ENCODE measurements at regions not wholly inside any gene's neighbourhood (a gene's known extent, or its start where the extent isn't known, plus 50 kb on each side); places are given as distances from the start of the nearest gene placed in this dataset.

DNA sequence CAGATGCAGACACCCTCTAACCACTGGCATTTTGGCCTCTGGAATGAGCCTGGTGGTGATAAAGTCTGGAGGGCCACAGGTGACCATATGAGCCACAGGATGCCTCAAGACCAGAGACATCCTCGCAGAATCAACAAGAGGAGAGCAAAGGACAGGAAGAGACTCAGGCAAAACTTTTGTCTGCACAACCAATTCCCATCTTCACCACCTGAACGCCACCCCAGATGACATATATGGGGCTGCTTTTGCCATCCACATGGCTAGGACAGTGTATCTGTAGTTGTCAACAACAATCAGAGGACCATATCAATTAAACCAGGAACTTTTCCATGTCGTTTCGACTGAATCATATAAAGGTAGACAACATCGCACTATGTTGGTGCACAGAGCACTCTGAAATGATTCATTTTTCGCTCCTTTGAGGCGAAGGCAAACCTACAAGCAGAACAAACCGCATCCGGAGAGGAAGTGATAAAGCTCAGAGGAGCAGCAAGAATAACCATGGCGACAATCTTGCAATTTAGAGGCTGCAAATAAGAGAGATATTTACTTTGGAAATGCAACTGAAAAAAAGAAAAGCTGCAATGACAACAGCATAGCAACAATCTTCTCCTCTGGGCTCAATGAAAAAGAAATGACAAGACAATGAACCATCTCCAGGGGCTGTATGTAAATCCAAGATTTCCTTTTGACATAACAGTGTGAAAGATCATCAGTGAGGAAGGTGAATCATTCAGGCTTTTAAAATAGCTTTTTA is 204.5 kb downstream of the ARL4C start:
- no peaks in the 10 kb centered on the region for H3K36me3 Mint-ChIP-seq
- DNase-seq (ENCODE audit: low spot score in 2 of 2) (peak; percentile 65 to 66), ATAC-seq (peak; percentile 71 to 75)
- H3K9me3 Mint-ChIP-seq = no peaks in the 10 kb centered on the region
- H3K27ac Mint-ChIP-seq = peak overlapping the region; percentile 93 to 100

DNA sequence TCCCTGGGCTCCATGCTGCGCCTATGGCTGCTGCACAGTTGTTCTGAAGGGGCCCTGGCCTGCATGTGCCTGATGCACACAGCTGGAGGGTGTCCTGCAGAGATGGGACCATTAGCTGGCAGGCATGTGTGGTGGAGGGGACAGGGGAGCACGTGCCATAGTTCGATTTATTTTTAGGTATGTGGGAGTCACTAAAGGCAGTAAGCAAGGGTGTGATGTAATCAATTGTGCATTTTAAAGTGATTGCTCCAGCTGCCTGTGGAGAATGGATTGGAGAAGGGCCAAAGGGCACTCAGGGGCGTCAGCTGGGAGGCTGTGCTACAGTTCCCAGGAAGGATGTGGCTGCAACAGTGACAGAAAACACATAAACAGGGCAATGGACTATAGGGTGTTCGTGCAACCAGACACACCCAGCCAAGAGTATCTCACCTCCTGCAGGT is 205.1 kb downstream of the ARL4C start:
- DNase-seq (ENCODE audit: low spot score in 2 of 2) = peak in 1 of 2 donors; percentile 40
- Mint-ChIP-seq H3K9me3 (no peaks in the 10 kb centered on the region), H3K36me3 (no peaks in the 10 kb centered on the region), H3K27ac (peak overlapping the region; percentile 93 to 100)
- peak in 1 of 2 donors; percentile 2 for ATAC-seq

DNA sequence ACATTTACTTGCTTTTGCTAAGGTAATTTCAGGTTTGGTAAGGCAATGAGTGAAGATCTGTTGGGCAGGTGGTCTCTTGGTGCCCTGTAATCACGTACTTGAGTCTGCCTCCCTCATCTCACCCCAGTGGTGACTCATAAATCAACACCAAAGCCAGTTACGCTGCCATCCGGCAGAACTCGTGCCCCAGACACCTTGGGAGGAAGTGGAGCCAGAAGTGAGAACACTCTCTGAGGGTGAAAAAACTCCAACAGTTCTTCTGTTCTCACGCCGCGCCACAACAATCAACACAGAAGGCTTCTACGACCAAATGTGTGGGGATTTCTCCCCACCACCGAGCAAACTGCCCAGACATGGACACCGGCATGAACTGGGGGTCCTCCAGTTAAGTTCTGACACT is 206.2 kb downstream of the ARL4C start:
- Mint-ChIP-seq H3K27ac (peak overlapping the region; percentile 93 to 100), H3K9me3 (no peaks in the 10 kb centered on the region), H3K36me3 (no peaks in the 10 kb centered on the region)
- DNase-seq (ENCODE audit: low spot score in 2 of 2) (peak; percentile 75 to 87), ATAC-seq (peak; percentile 69 to 70)

DNA sequence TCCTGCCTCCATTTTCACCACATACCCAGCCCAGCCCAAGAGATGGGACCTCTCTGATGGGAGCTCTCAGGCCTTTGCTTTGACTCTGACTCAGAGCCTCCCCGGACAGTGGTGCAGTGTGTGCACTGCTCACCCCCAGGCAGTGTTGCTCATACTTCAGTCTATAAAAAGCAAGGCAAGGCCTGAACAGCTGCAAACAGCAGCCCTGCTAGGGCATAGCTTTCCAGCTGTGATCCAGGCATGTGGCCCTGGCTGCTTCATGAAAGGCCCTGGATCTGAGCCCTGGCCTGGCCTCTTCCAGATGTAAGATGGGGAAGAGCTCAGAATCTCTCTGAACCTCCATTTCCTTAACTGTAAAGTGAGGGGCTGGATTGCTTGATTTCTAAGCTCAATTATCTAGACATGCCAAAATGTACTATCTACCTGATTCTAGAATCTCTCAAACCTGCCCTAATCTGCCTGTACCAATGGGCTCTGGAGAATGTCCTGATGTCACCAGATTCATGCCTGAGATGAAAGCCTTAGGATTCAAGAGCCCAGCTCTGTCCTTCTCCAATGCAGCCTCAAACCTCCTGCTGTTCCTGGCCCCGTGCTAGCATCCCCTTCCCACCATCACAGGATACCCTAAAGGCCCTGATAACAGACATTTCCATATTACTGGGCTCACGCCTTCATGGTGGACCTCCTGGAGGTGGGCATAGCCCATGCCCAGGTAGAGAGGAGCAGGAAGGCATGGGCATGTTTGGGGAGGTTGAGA is 206.9 kb downstream of the ARL4C start:
- peak overlapping the region; percentile 93 to 100 for H3K27ac Mint-ChIP-seq
- peak; percentile 21 to 53 for ATAC-seq
- H3K36me3 Mint-ChIP-seq = no peaks in the 10 kb centered on the region
- peak in 1 of 2 donors; percentile 57 for DNase-seq (ENCODE audit: low spot score in 2 of 2)
- no peaks in the 10 kb centered on the region for H3K9me3 Mint-ChIP-seq

DNA sequence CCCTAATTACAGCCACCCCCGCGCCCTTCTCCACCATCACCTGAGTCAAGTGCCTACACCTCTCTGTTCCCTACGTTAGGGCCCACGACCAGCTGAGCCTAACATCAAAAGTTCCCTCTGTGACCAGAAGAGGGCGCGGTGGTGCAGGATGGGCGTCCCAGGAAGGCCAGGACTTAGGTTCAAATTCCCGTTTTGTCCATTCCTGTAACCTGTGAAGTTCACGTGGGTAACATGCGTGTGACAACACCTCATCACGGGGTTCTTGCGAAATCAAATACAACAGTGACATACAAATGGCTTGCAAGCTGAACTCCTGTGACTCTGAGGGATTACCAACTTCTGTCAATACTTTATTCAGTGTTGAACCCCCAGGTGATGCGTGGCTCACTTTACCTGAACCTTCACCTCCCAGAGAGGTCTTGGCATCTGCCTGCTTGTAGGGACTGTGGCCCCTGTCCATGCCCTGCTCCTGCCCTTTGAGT is 207.9 kb downstream of the ARL4C start:
- ATAC-seq (no peak), DNase-seq (ENCODE audit: low spot score in 2 of 2) (peak; percentile 65 to 81)
- Mint-ChIP-seq H3K36me3 (peaks cover 0 to 9% of the 10 kb centered on the region in 2 donors), H3K9me3 (peaks cover 0 to 7% of the 10 kb centered on the region in 2 donors), H3K27ac (peak overlapping the region; percentile 93 to 100)

DNA sequence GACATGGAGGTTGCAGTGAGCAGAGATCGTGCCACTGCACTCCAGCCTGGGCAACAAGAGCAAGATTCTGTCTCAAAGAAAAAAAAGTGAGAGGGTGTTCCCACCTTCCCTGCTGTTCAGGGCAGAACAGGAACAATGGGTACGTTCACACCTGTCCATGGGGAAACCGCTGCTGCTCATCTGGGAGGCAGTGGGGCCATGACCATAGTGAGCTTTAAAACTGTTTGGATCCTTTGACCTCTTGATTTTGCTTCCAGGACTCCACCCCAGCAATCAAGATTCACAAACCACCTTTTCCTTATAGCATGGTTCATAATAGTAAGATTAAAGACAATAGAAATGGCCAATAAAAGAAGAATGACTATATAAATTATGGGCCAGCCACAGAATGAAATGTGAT is 209.2 kb downstream of the ARL4C start:
- ATAC-seq = no peak
- peaks cover 1 to 8% of the 10 kb centered on the region in 2 donors for H3K9me3 Mint-ChIP-seq
- H3K36me3 Mint-ChIP-seq = peaks cover 0 to 20% of the 10 kb centered on the region in 2 donors
- DNase-seq (ENCODE audit: low spot score in 2 of 2) = no peak
- no peak overlapping the region for H3K27ac Mint-ChIP-seq

DNA sequence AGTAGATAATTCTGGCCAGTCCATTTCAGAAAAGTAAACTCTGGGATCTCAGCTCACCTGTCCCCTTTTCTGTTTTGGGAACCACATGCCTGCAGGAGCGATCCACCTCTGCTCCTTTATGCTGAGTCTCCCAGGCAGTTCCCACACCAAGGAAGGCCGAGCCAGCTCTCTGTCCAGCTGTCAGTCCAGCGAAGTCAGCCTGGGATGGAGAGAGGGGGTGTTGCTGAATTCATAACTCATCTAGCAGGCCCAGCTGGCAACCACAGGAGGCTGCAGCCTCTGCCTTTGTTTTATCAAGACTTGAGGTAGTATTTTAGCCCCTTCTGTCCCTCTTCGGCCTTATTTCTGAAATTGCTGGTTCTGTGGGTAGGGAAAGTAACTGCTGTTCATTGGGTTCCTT is 209.9 kb downstream of the ARL4C start:
- DNase-seq (ENCODE audit: low spot score in 2 of 2) = no peak
- H3K36me3 Mint-ChIP-seq = peaks cover 0 to 23% of the 10 kb centered on the region in 2 donors
- no peak for ATAC-seq
- no peak overlapping the region for H3K27ac Mint-ChIP-seq
- H3K9me3 Mint-ChIP-seq = peaks cover 3 to 11% of the 10 kb centered on the region in 2 donors

DNA sequence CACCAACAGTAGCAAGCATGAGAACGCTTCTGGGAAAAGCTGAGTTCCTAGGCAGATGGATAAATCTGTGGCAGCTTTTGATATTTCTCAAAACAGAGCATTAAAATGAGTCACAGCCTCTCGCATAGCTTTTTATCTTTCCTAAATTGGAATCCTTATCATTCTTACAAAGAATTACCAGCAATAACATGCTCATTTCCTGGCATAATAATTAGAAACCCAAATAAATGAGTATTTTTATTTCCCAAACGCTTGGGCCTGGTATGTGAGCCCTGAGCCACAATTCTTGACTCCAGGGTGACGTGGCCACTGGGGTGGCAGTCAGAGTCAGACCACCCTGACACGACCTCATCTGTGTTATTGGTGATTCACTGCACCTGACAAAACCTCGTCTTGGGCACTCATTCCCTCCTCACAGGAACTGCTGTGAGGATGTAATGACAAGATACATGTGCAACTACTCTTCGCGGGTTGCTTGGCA is 210.7 kb downstream of the ARL4C start:
- ATAC-seq = peak in 1 of 2 donors; percentile 36
- peak in 1 of 2 donors; percentile 38 for DNase-seq (ENCODE audit: low spot score in 2 of 2)

DNA sequence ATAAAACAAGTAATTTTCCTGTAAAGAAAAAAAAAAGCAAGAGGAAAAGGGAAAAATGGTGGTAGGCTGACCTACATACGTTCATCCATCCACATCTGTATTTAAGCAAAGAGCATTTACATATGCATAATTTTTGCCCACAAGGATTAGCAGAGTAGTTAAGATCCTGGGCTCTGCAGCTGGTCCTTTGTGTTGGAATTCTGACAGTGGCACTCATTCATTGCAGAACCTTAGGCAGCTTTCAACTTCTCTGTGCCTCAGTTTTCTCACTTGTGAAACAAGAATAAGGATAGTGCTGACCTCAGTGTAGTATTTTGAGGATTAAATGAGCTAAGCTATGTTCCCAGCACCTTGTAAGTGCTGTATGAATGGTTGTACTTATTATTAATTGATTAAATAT is 211.3 kb downstream of the ARL4C start:
- peaks cover 3 to 15% of the 10 kb centered on the region in 2 donors for H3K9me3 Mint-ChIP-seq
- no peak overlapping the region for H3K27ac Mint-ChIP-seq
- DNase-seq (ENCODE audit: low spot score in 2 of 2) (no peak), ATAC-seq (no peak)
- peaks cover 0 to 32% of the 10 kb centered on the region in 2 donors for H3K36me3 Mint-ChIP-seq

More for the DNA sequence above, 210.7 kb downstream of the ARL4C start:
- peaks cover 3 to 11% of the 10 kb centered on the region in 2 donors for H3K9me3 Mint-ChIP-seq
- H3K27ac Mint-ChIP-seq = no peak overlapping the region
- peaks cover 0 to 26% of the 10 kb centered on the region in 2 donors for H3K36me3 Mint-ChIP-seq

DNA sequence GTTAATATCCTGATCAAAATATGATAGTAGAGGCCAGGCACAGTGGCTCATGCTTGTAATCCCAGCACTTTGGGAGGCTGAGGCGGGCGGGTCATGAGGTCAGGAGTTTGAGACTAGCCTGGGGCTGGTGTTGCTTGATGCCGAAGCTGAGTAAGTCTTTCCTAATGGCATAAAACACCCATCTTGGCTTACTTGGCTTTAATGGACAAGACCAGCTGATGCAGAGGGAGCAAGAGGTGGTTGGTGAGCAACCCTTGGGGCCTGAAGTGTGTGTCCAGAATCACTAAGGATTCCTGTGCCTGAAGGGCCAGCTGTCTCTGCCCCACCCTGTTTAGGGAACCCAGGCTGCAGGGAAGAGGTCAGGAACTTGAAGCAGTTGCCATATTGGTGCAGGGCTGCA is 217.2 kb downstream of the ARL4C start:
- ATAC-seq (no peak), DNase-seq (ENCODE audit: low spot score in 2 of 2) (no peak)
- Mint-ChIP-seq H3K9me3 (peaks cover 8 to 30% of the 10 kb centered on the region in 2 donors), H3K27ac (peak overlapping the region in 1 of 2 donors; percentile 56), H3K36me3 (peaks cover 0 to 54% of the 10 kb centered on the region in 2 donors)

DNA sequence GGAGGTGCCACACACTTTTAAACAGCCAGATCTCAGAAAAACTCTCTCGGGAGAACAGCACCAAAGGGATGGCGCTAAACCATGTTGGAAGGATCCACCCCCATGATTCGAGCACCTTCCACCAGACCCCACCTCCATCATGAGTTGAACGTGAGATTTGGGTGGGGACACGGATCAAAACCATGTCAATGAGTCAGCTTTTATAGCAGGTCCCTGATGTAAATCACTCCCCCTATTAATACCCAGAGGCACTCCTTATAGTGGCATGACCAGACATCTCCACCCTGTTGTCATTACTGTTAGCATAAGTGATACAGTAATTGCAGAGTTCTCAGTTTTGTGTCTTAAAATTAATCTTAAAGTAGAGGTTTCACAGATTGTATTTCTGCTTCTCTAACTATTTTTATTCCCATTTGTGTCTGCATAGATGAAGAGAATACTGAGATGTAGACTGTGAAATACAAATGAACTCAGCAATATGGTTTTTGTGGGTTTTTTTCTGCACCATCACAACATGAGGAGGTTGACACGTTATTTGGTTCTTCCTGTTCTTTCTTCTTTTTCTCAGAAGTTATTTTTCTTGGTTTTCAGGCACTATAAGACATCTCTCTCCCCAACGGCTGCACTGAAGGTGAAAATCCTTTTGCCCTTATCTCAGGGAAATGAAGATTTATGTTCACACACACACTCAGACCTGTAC is 218.2 kb downstream of the ARL4C start:
- peak; percentile 77 to 85 for ATAC-seq

DNA sequence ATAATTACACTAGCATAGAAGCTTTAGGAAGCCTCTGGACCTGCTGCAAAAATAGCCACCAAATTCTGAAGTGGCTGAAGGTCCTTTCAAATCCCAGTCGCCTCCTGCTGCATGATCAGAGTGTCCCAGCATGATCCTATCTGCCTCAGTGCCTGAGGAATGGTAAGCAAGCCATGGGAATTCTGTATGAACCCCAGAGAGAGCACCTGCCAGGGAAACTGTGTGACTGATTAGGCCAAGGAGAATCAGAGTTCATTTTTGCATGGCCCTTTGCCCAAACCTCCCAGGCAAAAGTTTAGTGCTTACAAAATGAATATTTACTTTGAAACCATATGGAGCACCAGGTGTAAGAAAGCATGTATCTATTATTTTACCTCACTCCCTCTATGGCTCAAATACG is 221.4 kb downstream of the ARL4C start:
- DNase-seq (ENCODE audit: low spot score in 2 of 2) = no peak
- ATAC-seq = no peak
- Mint-ChIP-seq H3K27ac (peak overlapping the region in 1 of 2 donors; percentile 40), H3K9me3 (peaks cover 5 to 21% of the 10 kb centered on the region in 2 donors), H3K36me3 (peaks cover 0 to 30% of the 10 kb centered on the region in 2 donors)

More for the DNA sequence above, 218.2 kb downstream of the ARL4C start:
- peak overlapping the region; percentile 56 to 86 for H3K27ac Mint-ChIP-seq
- DNase-seq (ENCODE audit: low spot score in 2 of 2) = no peak
- peaks cover 0 to 48% of the 10 kb centered on the region in 2 donors for H3K36me3 Mint-ChIP-seq
- peaks cover 8 to 30% of the 10 kb centered on the region in 2 donors for H3K9me3 Mint-ChIP-seq

DNA sequence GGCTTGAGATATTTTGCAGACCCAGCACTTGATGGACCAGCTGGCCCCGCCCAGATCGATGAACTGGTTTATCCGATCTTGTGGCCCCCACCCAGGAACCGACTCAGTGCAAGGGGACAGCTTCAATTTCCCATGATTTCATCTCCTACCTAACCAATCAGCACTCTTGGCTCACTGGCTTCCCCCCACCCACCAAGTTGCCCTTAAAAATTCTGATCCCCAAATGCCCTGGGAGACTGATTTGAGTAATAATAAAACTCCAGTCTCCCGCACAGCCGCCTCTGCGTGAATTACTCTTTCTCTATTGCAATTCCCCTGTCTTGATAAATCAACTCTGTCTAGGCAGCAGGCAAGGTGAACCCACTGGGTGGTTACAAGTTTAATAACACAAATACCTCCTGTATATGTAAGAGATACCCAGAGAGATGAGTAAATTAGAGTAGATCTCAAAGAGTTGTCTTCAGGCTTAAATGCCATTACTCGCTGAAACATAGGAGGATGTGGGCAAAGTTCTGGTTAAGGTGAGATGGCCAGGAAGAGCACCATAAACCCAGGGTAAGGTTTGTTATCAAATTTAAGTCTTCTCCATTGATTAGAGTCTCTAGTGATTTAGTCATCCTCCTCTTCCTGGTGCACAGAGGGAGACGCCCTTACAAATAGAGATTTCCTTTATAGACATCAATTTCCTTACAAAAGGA is 222.8 kb downstream of the ARL4C start:
- Mint-ChIP-seq H3K36me3 (peaks cover 0 to 15% of the 10 kb centered on the region in 2 donors), H3K27ac (peak overlapping the region in 1 of 2 donors; percentile 24), H3K9me3 (peaks cover 0 to 9% of the 10 kb centered on the region in 2 donors)
- DNase-seq (ENCODE audit: low spot score in 2 of 2) = no peak
- peak; percentile 55 to 70 for ATAC-seq

DNA sequence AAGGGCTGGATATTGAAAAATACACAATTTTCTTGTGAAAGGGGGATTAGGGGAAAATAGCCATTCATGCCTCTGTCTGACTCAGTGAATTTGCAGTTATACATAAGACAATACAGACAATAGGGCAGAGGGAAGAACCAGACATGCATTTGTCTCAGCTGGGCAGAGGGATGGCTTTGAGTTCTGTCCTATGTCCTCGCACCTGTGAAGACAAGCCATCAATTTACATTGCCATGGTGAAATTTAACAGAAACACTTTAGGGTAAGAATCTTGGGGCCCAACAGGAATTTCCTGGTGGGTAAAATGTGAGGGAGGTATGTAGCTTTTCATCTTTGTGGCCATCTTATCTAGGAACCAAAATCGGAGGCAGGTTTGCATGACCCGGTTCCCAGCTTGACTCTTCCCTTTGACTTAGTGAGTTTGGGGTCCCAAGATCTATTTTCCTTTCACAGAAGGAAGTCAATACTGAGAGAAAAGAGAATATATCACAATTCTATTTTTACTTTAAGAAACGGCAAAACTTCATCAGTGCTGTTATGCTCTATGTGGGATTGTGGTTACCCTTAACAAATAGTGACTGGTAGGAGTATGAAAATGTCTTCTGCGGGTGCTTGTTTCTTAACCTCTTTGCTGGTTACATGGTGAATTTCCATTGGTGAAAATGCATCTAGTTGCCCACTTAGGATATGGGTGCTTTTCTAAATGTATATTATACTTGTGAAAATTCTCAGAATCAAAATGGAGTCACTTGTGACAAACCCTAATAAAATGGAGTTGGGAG is 221.8 kb downstream of the SPP2 start:
- Mint-ChIP-seq H3K9me3 (peaks cover 0 to 5% of the 10 kb centered on the region in 2 donors), H3K27ac (peak overlapping the region in 1 of 2 donors; percentile 34), H3K36me3 (peaks cover 0 to 4% of the 10 kb centered on the region in 2 donors)
- DNase-seq (ENCODE audit: low spot score in 2 of 2) (no peak), ATAC-seq (peak; percentile 46 to 50)

DNA sequence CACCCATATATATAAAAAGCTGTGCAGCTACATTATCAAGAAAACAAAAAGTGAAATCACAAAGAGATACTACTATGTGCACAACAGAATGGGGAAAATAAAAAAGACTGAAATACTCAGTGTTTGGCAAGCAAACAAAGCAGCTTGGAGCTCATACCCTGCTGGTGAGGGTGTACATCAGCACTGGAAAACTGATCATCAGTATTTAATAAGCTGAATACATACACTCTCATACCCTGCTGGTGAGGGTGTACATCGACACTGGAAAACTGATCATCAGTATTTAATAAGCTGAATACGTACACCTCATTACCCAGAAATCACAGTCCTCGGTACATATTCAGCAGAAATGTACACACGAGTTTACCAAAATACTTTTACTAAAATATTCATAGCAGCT is 220.8 kb downstream of the SPP2 start:
- Mint-ChIP-seq H3K36me3 (peaks cover 0 to 4% of the 10 kb centered on the region in 2 donors), H3K27ac (no peak overlapping the region), H3K9me3 (peaks cover 0 to 5% of the 10 kb centered on the region in 2 donors)
- DNase-seq (ENCODE audit: low spot score in 2 of 2) = no peak
- no peak for ATAC-seq

Measured in activated naive CD4-positive, alpha-beta T cell treated with anti-CD3 and anti-CD28 coated beads, Interleukin-2, amount 50 U/mL, for 72 hours (primary cell).